ENCODE measurements at regions not wholly inside any gene's neighbourhood (a gene's known extent, or its start where the extent isn't known, plus 50 kb on each side); places are given as distances from the start of the nearest gene placed in this dataset.

- Histone ChIP-seq H3K9ac (ENCODE audit: low read depth in 1 of 2, low read length in 2 of 2) (no peak overlapping the region), H3K9me3 (ENCODE audit: control insufficient read depth in 4 of 4, low read length in 3 of 4) (no peaks in the 10 kb centered on the region), H3K4me3 (ENCODE audit: low read depth in 1 of 3, low read length in 3 of 3) (no peak overlapping the region), H3K36me3 (ENCODE audit: control insufficient read depth in 4 of 4, insufficient read depth in 3 of 4, low read depth in 1 of 4, low read length in 3 of 4) (no peaks in the 10 kb centered on the region), H3K27me3 (ENCODE audit: control insufficient read depth in 4 of 4, insufficient read depth in 4 of 4, low read length in 3 of 4) (peaks cover 0 to 8% (median 1%) of the 10 kb centered on the region in 4 donors), H3K4me1 (ENCODE audit: control insufficient read depth in 4 of 4, insufficient read depth in 4 of 4, low read length in 3 of 4) (no peaks in the 10 kb centered on the region), H3K27ac (ENCODE audit: low read depth in 1 of 2, low read length in 2 of 2) (no peak overlapping the region)
- TF ChIP-seq FOXA2 (IDR thresholded peaks at IDR 0.05) (no peak), SP1 (IDR thresholded peaks at IDR 0.05) (no peak), GABPA (IDR thresholded peaks at IDR 0.05 in 1 of 2, conservative IDR thresholded peaks at IDR 0.05 in 1 of 2) (no peak), YY1 (IDR thresholded peaks at IDR 0.05) (no peak), TAF1 (conservative IDR thresholded peaks at IDR 0.05) (no peak), JUND (IDR thresholded peaks at IDR 0.05) (no peak), HNF4G (IDR thresholded peaks at IDR 0.05) (no peak), MAX (IDR thresholded peaks at IDR 0.05) (no peak), NR2F2 (IDR thresholded peaks at IDR 0.05) (no peak), RAD21 (IDR thresholded peaks at IDR 0.05) (no peak), HNF4A (conservative IDR thresholded peaks at IDR 0.05) (no peak)
- TF ChIP-seq, protein P1, sequence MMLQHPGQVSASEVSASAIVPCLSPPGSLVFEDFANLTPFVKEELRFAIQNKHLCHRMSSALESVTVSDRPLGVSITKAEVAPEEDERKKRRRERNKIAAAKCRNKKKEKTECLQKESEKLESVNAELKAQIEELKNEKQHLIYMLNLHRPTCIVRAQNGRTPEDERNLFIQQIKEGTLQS (IDR thresholded peaks at IDR 0.05): no peak
- TF ChIP-seq, protein P2, sequence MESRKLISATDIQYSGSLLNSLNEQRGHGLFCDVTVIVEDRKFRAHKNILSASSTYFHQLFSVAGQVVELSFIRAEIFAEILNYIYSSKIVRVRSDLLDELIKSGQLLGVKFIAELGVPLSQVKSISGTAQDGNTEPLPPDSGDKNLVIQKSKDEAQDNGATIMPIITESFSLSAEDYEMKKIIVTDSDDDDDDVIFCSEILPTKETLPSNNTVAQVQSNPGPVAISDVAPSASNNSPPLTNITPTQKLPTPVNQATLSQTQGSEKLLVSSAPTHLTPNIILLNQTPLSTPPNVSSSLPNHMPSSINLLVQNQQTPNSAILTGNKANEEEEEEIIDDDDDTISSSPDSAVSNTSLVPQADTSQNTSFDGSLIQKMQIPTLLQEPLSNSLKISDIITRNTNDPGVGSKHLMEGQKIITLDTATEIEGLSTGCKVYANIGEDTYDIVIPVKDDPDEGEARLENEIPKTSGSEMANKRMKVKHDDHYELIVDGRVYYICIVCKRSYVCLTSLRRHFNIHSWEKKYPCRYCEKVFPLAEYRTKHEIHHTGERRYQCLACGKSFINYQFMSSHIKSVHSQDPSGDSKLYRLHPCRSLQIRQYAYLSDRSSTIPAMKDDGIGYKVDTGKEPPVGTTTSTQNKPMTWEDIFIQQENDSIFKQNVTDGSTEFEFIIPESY (IDR thresholded peaks at IDR 0.05): no peak
- TF ChIP-seq, protein P3, sequence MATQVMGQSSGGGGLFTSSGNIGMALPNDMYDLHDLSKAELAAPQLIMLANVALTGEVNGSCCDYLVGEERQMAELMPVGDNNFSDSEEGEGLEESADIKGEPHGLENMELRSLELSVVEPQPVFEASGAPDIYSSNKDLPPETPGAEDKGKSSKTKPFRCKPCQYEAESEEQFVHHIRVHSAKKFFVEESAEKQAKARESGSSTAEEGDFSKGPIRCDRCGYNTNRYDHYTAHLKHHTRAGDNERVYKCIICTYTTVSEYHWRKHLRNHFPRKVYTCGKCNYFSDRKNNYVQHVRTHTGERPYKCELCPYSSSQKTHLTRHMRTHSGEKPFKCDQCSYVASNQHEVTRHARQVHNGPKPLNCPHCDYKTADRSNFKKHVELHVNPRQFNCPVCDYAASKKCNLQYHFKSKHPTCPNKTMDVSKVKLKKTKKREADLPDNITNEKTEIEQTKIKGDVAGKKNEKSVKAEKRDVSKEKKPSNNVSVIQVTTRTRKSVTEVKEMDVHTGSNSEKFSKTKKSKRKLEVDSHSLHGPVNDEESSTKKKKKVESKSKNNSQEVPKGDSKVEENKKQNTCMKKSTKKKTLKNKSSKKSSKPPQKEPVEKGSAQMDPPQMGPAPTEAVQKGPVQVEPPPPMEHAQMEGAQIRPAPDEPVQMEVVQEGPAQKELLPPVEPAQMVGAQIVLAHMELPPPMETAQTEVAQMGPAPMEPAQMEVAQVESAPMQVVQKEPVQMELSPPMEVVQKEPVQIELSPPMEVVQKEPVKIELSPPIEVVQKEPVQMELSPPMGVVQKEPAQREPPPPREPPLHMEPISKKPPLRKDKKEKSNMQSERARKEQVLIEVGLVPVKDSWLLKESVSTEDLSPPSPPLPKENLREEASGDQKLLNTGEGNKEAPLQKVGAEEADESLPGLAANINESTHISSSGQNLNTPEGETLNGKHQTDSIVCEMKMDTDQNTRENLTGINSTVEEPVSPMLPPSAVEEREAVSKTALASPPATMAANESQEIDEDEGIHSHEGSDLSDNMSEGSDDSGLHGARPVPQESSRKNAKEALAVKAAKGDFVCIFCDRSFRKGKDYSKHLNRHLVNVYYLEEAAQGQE (IDR thresholded peaks at IDR 0.05): no peak
- TF ChIP-seq, protein P4, sequence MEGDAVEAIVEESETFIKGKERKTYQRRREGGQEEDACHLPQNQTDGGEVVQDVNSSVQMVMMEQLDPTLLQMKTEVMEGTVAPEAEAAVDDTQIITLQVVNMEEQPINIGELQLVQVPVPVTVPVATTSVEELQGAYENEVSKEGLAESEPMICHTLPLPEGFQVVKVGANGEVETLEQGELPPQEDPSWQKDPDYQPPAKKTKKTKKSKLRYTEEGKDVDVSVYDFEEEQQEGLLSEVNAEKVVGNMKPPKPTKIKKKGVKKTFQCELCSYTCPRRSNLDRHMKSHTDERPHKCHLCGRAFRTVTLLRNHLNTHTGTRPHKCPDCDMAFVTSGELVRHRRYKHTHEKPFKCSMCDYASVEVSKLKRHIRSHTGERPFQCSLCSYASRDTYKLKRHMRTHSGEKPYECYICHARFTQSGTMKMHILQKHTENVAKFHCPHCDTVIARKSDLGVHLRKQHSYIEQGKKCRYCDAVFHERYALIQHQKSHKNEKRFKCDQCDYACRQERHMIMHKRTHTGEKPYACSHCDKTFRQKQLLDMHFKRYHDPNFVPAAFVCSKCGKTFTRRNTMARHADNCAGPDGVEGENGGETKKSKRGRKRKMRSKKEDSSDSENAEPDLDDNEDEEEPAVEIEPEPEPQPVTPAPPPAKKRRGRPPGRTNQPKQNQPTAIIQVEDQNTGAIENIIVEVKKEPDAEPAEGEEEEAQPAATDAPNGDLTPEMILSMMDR (IDR thresholded peaks at IDR 0.05; ENCODE audit: low read depth, low read length, missing input control): no peak
- 81% methylated on average over 5 of the region's 5 CpGs for WGBS
- no peak for DNase-seq (ENCODE audit: low spot score)
These were observed 224.7 kb downstream of the SOX9 start for GRCh38 chr17:72345536-72345935.

DNA sequence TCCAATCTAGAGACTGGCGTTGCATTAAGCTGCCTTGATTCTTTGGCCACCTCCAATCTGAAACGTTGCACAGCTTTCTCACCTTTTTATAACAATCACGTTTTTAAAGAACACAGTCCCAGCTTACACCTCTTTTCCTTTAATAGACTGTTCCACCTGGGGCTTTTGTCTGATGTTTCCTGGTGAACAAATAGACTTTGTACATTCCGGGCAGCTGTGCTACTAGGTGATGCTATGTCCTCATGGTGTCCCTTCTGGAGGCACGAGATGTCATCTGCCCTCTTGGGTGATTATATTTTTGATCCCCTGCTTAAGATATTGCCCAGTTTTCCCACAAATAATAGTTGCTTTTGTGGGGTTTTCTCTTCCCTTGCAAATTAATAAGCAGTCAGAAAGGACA, 225.5 kb downstream of the SOX9 start:
- H3K4me3 ChIP-seq (ENCODE audit: low read depth in 1 of 3, low read length in 3 of 3): no peak overlapping the region
- no peaks in the 10 kb centered on the region for H3K9me3 ChIP-seq (ENCODE audit: control insufficient read depth in 4 of 4, low read length in 3 of 4)
- no peak overlapping the region for H3K9ac ChIP-seq (ENCODE audit: low read depth in 1 of 2, low read length in 2 of 2)
- H3K4me1 ChIP-seq (ENCODE audit: control insufficient read depth in 4 of 4, insufficient read depth in 4 of 4, low read length in 3 of 4): no peaks in the 10 kb centered on the region
- peaks cover 0 to 11% (median 3%) of the 10 kb centered on the region in 4 donors for H3K27me3 ChIP-seq (ENCODE audit: control insufficient read depth in 4 of 4, insufficient read depth in 4 of 4, low read length in 3 of 4)
- no peak overlapping the region for H3K27ac ChIP-seq (ENCODE audit: low read depth in 1 of 2, low read length in 2 of 2)
- no peaks in the 10 kb centered on the region for H3K36me3 ChIP-seq (ENCODE audit: control insufficient read depth in 4 of 4, insufficient read depth in 3 of 4, low read depth in 1 of 4, low read length in 3 of 4)
- WGBS: 51% methylated on average over 5 of the region's 5 CpGs
- no peak for DNase-seq (ENCODE audit: low spot score)
- TF ChIP-seq, protein P1 (IDR thresholded peaks at IDR 0.05): no peak
- TF ChIP-seq EGR1 (IDR thresholded peaks at IDR 0.05; ENCODE audit: low read depth in 2 of 2): no peak
- no peak for TF ChIP-seq RAD21 (IDR thresholded peaks at IDR 0.05)
- TF ChIP-seq SP1 (IDR thresholded peaks at IDR 0.05): no peak
- no peak for TF ChIP-seq NR2F2 (IDR thresholded peaks at IDR 0.05)

Measured in liver (tissue), 8 donors.